HepG2 (cell line): ENCODE measurements at regions not wholly inside any gene's neighbourhood (a gene's known extent, or its start where the extent isn't known, plus 50 kb on each side); places are given as distances from the start of the nearest gene placed in this dataset.
A peak's percentile ranks its signal among the peaks of the same experiment; 100 is the strongest.

Source experiments
- BRF2 ChIP-seq: sonication (generic); formaldehyde crosslinking; IDR thresholded peaks from 2 replicates; pipeline ENCODE4 v1.8.1; 2022; ENCODE audit warnings: mild to moderate bottlenecking, missing genetic modification reagents
- CBFB ChIP-seq: sonication (generic); formaldehyde crosslinking; IDR thresholded peaks from 2 replicates; pipeline ENCODE4 v1.4.0; 2020; ENCODE audit warnings: missing genetic modification reagents
- DMAP1 ChIP-seq: IDR thresholded peaks from 2 replicates; pipeline ENCODE4 v1.6.1; 2016
- FOXP1 ChIP-seq, 2 experiments: fragments of 450-650 bp in 1 of 2; IDR thresholded peaks; 2 replicates each; pipeline ENCODE4 v1.6.1; 2017 to 2018; ENCODE audit warnings: antibody characterized with exemption in 1 of 2
- HOXA3 ChIP-seq: sonication (generic); formaldehyde crosslinking; IDR thresholded peaks from 2 replicates; pipeline ENCODE4 v1.5.0; 2020; ENCODE audit warnings: missing genetic modification reagents
- IRX3 ChIP-seq: sonication (generic); formaldehyde crosslinking; IDR thresholded peaks from 2 replicates; pipeline ENCODE4 v1.8.1; 2023; ENCODE audit warnings: mild to moderate bottlenecking, low read depth, missing genetic modification reagents, borderline replicate concordance
- KDM5B ChIP-seq: sonication (generic); formaldehyde crosslinking; IDR thresholded peaks from 2 replicates; pipeline ENCODE4 v1.4.0; 2020; ENCODE audit warnings: missing genetic modification reagents, mild to moderate bottlenecking, borderline replicate concordance
- MEIS1 ChIP-seq: sonication (generic); formaldehyde crosslinking; IDR thresholded peaks from 2 replicates; pipeline ENCODE4 v1.9.0; 2021; ENCODE audit warnings: mild to moderate bottlenecking, missing genetic modification reagents, moderate library complexity, borderline replicate concordance
- NAIF1 ChIP-seq: sonication (generic); formaldehyde crosslinking; IDR thresholded peaks from 2 replicates; pipeline ENCODE4 v1.5.0; 2020; ENCODE audit warnings: mild to moderate bottlenecking, missing genetic modification reagents, borderline replicate concordance
- NKX3-1 ChIP-seq: sonication (generic); formaldehyde crosslinking; IDR thresholded peaks from 2 replicates; pipeline ENCODE4 v1.5.0; 2020; ENCODE audit warnings: missing genetic modification reagents
- PCBP1 ChIP-seq: fragments of 200-400 bp; formaldehyde crosslinking; IDR thresholded peaks from 2 replicates; pipeline ENCODE4 v1.6.1; 2017; ENCODE audit warnings: mild to moderate bottlenecking, low read depth, low read length, borderline replicate concordance
- PHF21A ChIP-seq: sonication (generic); formaldehyde crosslinking; IDR thresholded peaks from 2 replicates; pipeline ENCODE4 v1.5.0; 2020; ENCODE audit warnings: mild to moderate bottlenecking, missing genetic modification reagents
- RCOR2 ChIP-seq: IDR thresholded peaks from 2 replicates; pipeline ENCODE4 v1.6.1; 2016; ENCODE audit warnings: missing biosample characterization, missing genetic modification reagents
- SMC3 ChIP-seq: IDR thresholded peaks from 2 replicates; pipeline ENCODE4 v1.6.1; 2011; ENCODE audit warnings: low read length, improper control_type of control experiment
- ZBTB20 ChIP-seq: sonication (generic); formaldehyde crosslinking; IDR thresholded peaks from 2 replicates; pipeline ENCODE4 v1.8.1; 2023; ENCODE audit warnings: missing genetic modification reagents, low read depth, mild to moderate bottlenecking, borderline replicate concordance
- ZFP36L2 ChIP-seq: sonication (generic); formaldehyde crosslinking; IDR thresholded peaks from 2 replicates; pipeline ENCODE4 v1.4.0; 2020; ENCODE audit warnings: missing genetic modification reagents
- ZNF160 ChIP-seq: sonication (generic); formaldehyde crosslinking; IDR thresholded peaks from 2 replicates; pipeline ENCODE4 v1.8.0; 2022; ENCODE audit warnings: mild to moderate bottlenecking, inconsistent platforms, missing genetic modification reagents
- ZNF281 ChIP-seq: sonication (generic); formaldehyde crosslinking; IDR thresholded peaks from 2 replicates; pipeline ENCODE4 v1.4.0; 2020; ENCODE audit warnings: missing genetic modification reagents, borderline replicate concordance
- ZNF343 ChIP-seq: sonication (generic); formaldehyde crosslinking; IDR thresholded peaks from 2 replicates; pipeline ENCODE4 v1.4.0; 2020; ENCODE audit warnings: mild to moderate bottlenecking, missing genetic modification reagents
- ZNF501 ChIP-seq: sonication (generic); formaldehyde crosslinking; IDR thresholded peaks from 2 replicates; pipeline ENCODE4 v1.5.1; 2020; ENCODE audit warnings: mild to moderate bottlenecking, moderate library complexity, missing genetic modification reagents
- TF ChIP-seq, protein P1 (sequence below): IDR thresholded peaks from 2 replicates; pipeline ENCODE4 v1.6.1; 2016
- TF ChIP-seq, protein P2 (sequence below): fragments of 450-650 bp; IDR thresholded peaks from 2 replicates; pipeline ENCODE4 v1.6.1; 2016
- TF ChIP-seq, protein P3 (sequence below), 2 experiments: sonication (generic) in 1 of 2; formaldehyde crosslinking in 1 of 2; IDR thresholded peaks; 2 replicates each; pipeline versions ENCODE4 v1.4.0 to v1.6.1; 2018 to 2020; ENCODE audit warnings: missing genetic modification reagents in 2 of 2, borderline replicate concordance in 1 of 2, low read depth in 1 of 2, mild to moderate bottlenecking in 1 of 2, missing biosample characterization in 1 of 2

- TF ChIP-seq DMAP1 (no peak; the same call in 1 of the 2 replicates), SMC3 (peak; percentile 46; the same call in 1 of the 2 replicates), CBFB (peak; percentile 38; the same call in 1 of the 2 replicates), ZBTB20 (peak; percentile 63; the same call in 1 of the 2 replicates), MEIS1 (CRISPR knock-in tag) (no peak), IRX3 (no peak), HOXA3 (peak; percentile 76), FOXP1 (IDR thresholded peaks at IDR 0.05) (peak; percentile 80), FOXP1 (CRISPR knock-in tag; IDR thresholded peaks at IDR 0.05) (peak; percentile 96), BRF2 (CRISPR knock-in tag) (0 out of 2 replicates have a peak, but pooled peaks have one; percentile 69), NAIF1 (CRISPR knock-in tag) (no peak), PHF21A (CRISPR knock-in tag) (peak; percentile 85), NKX3-1 (no peak), ZNF160 (CRISPR knock-in tag) (no peak), RCOR2 (CRISPR knock-in tag) (peak; percentile 92), PCBP1 (no peak), ZNF501 (CRISPR knock-in tag) (no peak), ZNF281 (CRISPR knock-in tag) (peak; percentile 41; the same call in 1 of the 2 replicates), KDM5B (CRISPR knock-in tag) (no peak), ZNF343 (CRISPR knock-in tag) (no peak), ZFP36L2 (CRISPR knock-in tag) (no peak)
- TF ChIP-seq, protein P1, sequence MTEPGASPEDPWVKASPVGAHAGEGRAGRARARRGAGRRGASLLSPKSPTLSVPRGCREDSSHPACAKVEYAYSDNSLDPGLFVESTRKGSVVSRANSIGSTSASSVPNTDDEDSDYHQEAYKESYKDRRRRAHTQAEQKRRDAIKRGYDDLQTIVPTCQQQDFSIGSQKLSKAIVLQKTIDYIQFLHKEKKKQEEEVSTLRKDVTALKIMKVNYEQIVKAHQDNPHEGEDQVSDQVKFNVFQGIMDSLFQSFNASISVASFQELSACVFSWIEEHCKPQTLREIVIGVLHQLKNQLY (CRISPR knock-in tag) = peak; percentile 57; the same call in 1 of the 2 replicates
- TF ChIP-seq, protein P2, sequence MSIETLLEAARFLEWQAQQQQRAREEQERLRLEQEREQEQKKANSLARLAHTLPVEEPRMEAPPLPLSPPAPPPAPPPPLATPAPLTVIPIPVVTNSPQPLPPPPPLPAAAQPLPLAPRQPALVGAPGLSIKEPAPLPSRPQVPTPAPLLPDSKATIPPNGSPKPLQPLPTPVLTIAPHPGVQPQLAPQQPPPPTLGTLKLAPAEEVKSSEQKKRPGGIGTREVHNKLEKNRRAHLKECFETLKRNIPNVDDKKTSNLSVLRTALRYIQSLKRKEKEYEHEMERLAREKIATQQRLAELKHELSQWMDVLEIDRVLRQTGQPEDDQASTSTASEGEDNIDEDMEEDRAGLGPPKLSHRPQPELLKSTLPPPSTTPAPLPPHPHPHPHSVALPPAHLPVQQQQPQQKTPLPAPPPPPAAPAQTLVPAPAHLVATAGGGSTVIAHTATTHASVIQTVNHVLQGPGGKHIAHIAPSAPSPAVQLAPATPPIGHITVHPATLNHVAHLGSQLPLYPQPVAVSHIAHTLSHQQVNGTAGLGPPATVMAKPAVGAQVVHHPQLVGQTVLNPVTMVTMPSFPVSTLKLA = no peak
- TF ChIP-seq, protein P3, sequence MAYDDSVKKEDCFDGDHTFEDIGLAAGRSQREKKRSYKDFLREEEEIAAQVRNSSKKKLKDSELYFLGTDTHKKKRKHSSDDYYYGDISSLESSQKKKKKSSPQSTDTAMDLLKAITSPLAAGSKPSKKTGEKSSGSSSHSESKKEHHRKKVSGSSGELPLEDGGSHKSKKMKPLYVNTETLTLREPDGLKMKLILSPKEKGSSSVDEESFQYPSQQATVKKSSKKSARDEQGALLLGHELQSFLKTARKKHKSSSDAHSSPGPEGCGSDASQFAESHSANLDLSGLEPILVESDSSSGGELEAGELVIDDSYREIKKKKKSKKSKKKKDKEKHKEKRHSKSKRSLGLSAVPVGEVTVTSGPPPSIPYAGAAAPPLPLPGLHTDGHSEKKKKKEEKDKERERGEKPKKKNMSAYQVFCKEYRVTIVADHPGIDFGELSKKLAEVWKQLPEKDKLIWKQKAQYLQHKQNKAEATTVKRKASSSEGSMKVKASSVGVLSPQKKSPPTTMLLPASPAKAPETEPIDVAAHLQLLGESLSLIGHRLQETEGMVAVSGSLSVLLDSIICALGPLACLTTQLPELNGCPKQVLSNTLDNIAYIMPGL (CRISPR knock-in tag; IDR thresholded peaks at IDR 0.05; ENCODE audit: borderline replicate concordance in 1 of 2, low read depth in 1 of 2) = peak in 1 of 2 experiments; percentile 50; a peak in 1 of 4 replicates
These were observed 61.9 kb upstream of the ZCCHC2 start (continued) for GRCh38 chr18:62460851-62461300.
